ENCODE measurements at regions not wholly inside any gene's neighbourhood (a gene's known extent, or its start where the extent isn't known, plus 50 kb on each side); places are given as distances from the start of the nearest gene placed in this dataset.

- ATAC-seq, result no peak
- WGBS, 2 donors, result 60 to 64% methylated on average over 2 of the region's 2 CpGs
- no peak for DNase-seq
- Histone ChIP-seq H3K36me3 (replicated peaks in 1 of 2; ENCODE audit: insufficient read depth in 1 of 2, low read depth in 2 of 2) (no peaks in the 10 kb centered on the region), H3K27me3 (no peaks in the 10 kb centered on the region), H3K4me3 (no peak overlapping the region), H3K9me3 (no peaks in the 10 kb centered on the region), H3K4me1 (no peaks in the 10 kb centered on the region), H3K27ac (no peak overlapping the region)
- TF ChIP-seq CTCF (IDR thresholded peaks at IDR 0.05) (no peak), POLR2A (IDR thresholded peaks at IDR 0.05) (no peak)
- intact Hi-C loops (cut with DNase I), result no loop called here
These were observed 318.6 kb downstream of the PLOD2 start for GRCh38 chr3:145842294-145842902.

GRCh38 chr3:145843561-145843960, 317.4 kb downstream of the PLOD2 start:
- no peak for DNase-seq
- Histone ChIP-seq H3K27me3 (no peaks in the 10 kb centered on the region), H3K27ac (no peak overlapping the region), H3K4me3 (no peak overlapping the region), H3K4me1 (no peaks in the 10 kb centered on the region), H3K9me3 (no peaks in the 10 kb centered on the region), H3K36me3 (replicated peaks in 1 of 2; ENCODE audit: insufficient read depth in 1 of 2, low read depth in 2 of 2) (no peaks in the 10 kb centered on the region)
- no peak for TF ChIP-seq POLR2A (IDR thresholded peaks at IDR 0.05)
- no peak for TF ChIP-seq CTCF (IDR thresholded peaks at IDR 0.05)
- ATAC-seq, result no peak
- 81 to 83% methylated on average over 1 of the region's 1 CpG for WGBS, 2 donors
- intact Hi-C loops (cut with DNase I), result no loop called here

- TF ChIP-seq CTCF (IDR thresholded peaks at IDR 0.05) (no peak), POLR2A (IDR thresholded peaks at IDR 0.05) (no peak)
- ATAC-seq, result no peak
These were observed 311.9 kb downstream of the PLOD2 start for GRCh38 chr3:145849115-145849514.

GRCh38 chr3:145854499-145854898, 306.5 kb downstream of the PLOD2 start:
- no peak overlapping the region for H3K27ac ChIP-seq
- peaks cover 5% of the 10 kb centered on the region for H3K4me1 ChIP-seq
- H3K27me3 ChIP-seq, result no peaks in the 10 kb centered on the region
- no peak for TF ChIP-seq POLR2A (IDR thresholded peaks at IDR 0.05)
- no peak for TF ChIP-seq CTCF (IDR thresholded peaks at IDR 0.05)
- H3K36me3 ChIP-seq (replicated peaks in 1 of 2; ENCODE audit: insufficient read depth in 1 of 2, low read depth in 2 of 2), result no peaks in the 10 kb centered on the region
- intact Hi-C loops (cut with DNase I), result no loop called here
- DNase-seq (no peak), ATAC-seq (no peak)
- 88 to 90% methylated on average over 2 of the region's 2 CpGs for WGBS, 2 donors
- H3K9me3 ChIP-seq, result no peaks in the 10 kb centered on the region
- no peak overlapping the region for H3K4me3 ChIP-seq

More at GRCh38 chr3:145849115-145849514, 311.9 kb downstream of the PLOD2 start:
- H3K4me3 ChIP-seq, result no peak overlapping the region
- no peaks in the 10 kb centered on the region for H3K36me3 ChIP-seq (replicated peaks in 1 of 2; ENCODE audit: insufficient read depth in 1 of 2, low read depth in 2 of 2)
- no peaks in the 10 kb centered on the region for H3K4me1 ChIP-seq
- intact Hi-C loops (cut with DNase I), result no loop called here
- no peak overlapping the region for H3K27ac ChIP-seq
- H3K27me3 ChIP-seq, result no peaks in the 10 kb centered on the region
- WGBS, 2 donors, result 96 to 100% methylated on average over 1 of the region's 1 CpG
- no peak for DNase-seq
- no peaks in the 10 kb centered on the region for H3K9me3 ChIP-seq

- Histone ChIP-seq H3K27me3 (no peaks in the 10 kb centered on the region), H3K4me1 (peaks cover 5% of the 10 kb centered on the region), H3K36me3 (replicated peaks in 1 of 2; ENCODE audit: insufficient read depth in 1 of 2, low read depth in 2 of 2) (no peaks in the 10 kb centered on the region), H3K27ac (no peak overlapping the region), H3K9me3 (no peaks in the 10 kb centered on the region), H3K4me3 (no peak overlapping the region)
- TF ChIP-seq POLR2A (IDR thresholded peaks at IDR 0.05) (no peak), CTCF (IDR thresholded peaks at IDR 0.05) (no peak)
- intact Hi-C loops (cut with DNase I), result no loop called here
- peak; percentile 45 for ATAC-seq
- 20 to 27% methylated on average over 1 of the region's 1 CpG for WGBS, 2 donors
- no peak for DNase-seq
These were observed 303.0 kb downstream of the PLOD2 start for GRCh38 chr3:145857956-145858355.

Data from body of pancreas (tissue), 4 donors.